SK-N-SH (cell line): ENCODE measurements at regions not wholly inside any gene's neighbourhood (a gene's known extent, or its start where the extent isn't known, plus 50 kb on each side); places are given as distances from the start of the nearest gene placed in this dataset.

Experiments used
- CTCF ChIA-PET: fragments of 300-600, 350-600 bp; formaldehyde crosslinking; extraction: SDS; loops from one replicate; lab custom pipeline; 2021; lab: Yijun Ruan, JAX
- POLR2A ChIA-PET: fragments of 350-600 bp; sonication (Branson Sonifier 250); formaldehyde crosslinking; extraction: SDS; loops from one replicate; lab custom pipeline; 2020; ENCODE audit warnings: antibody characterized with exemption, inconsistent platforms; lab: Yijun Ruan, JAX
- DNase-seq: peaks from one replicate; pipeline ENCODE4 v3.0.0; 2012
- H2AFZ ChIP-seq: fragments of 200-600 bp; sonication (generic); 2 replicates; pipeline ENCODE4 v1.8.1; 2016; ENCODE audit warnings: antibody characterized with exemption, mild to moderate bottlenecking, low read depth
- H3F3A ChIP-seq: fragments of 200-600 bp; sonication (generic); replicated peaks from 2 replicates; pipeline ENCODE3; 2016; ENCODE audit warnings: antibody characterized with exemption, mild to moderate bottlenecking; ENCODE audit not compliant: insufficient read depth
- H3K27ac ChIP-seq, 2 experiments: fragments of 200-500 bp in 1 of 2; fragments of 200-600 bp in 1 of 2; sonication (Bioruptor generic) in 1 of 2; sonication (generic), shearing (Covaris generic) in 1 of 2; 2 replicates each; pipeline versions ENCODE4 v1.5.1 to v1.6.1; 2014 to 2016; ENCODE audit warnings: low read depth in 2 of 2, inconsistent platforms in 1 of 2, low read length in 1 of 2, mild to moderate bottlenecking in 1 of 2, mixed read lengths in 1 of 2
- H3K27me3 ChIP-seq: fragments of 200-600 bp; sonication (generic), shearing (Covaris generic); 2 replicates; pipeline ENCODE4 v1.6.1; 2016; ENCODE audit warnings: mixed run types; ENCODE audit not compliant: insufficient read depth
- H3K36me3 ChIP-seq, 2 experiments: fragments of 200-500 bp in 1 of 2; fragments of 200-600 bp in 1 of 2; sonication (Bioruptor generic) in 1 of 2; sonication (generic) in 1 of 2; replicated peaks in 1 of 2; 2 replicates each; pipeline versions ENCODE3 to v1.5.1; 2014 to 2016; ENCODE audit warnings: low read length in 1 of 2, mild to moderate bottlenecking in 1 of 2; ENCODE audit not compliant: insufficient read depth in 2 of 2, control insufficient read depth in 1 of 2
- H3K4me1 ChIP-seq, 2 experiments: fragments of 200-500 bp in 1 of 2; fragments of 200-600 bp in 1 of 2; sonication (Bioruptor generic) in 1 of 2; sonication (generic), shearing (Covaris generic) in 1 of 2; 2 replicates each; pipeline versions ENCODE4 v1.5.1 to v1.6.1; 2014 to 2016; ENCODE audit warnings: low read depth in 1 of 2, low read length in 1 of 2, mixed run types in 1 of 2; ENCODE audit not compliant: insufficient read depth in 2 of 2, control insufficient read depth in 1 of 2
- H3K4me2 ChIP-seq: fragments of 200-600 bp; sonication (generic), shearing (Covaris generic); 2 replicates; pipeline ENCODE4 v1.6.1; 2017; ENCODE audit warnings: mixed run types
- H3K4me3 ChIP-seq, 2 experiments: fragments of 200-500 bp in 1 of 2; fragments of 200-600 bp in 1 of 2; sonication (Bioruptor generic) in 1 of 2; sonication (generic), shearing (Covaris generic) in 1 of 2; 2 replicates each; pipeline versions ENCODE4 v1.5.1 to v1.8.1; 2014 to 2016; ENCODE audit warnings: low read depth in 2 of 2, inconsistent platforms in 1 of 2, low read length in 1 of 2, mild to moderate bottlenecking in 1 of 2, mixed read lengths in 1 of 2, moderate library complexity in 1 of 2
- H3K79me2 ChIP-seq: fragments of 200-600 bp; sonication (generic); 2 replicates; pipeline ENCODE4 v1.8.1; 2017; ENCODE audit warnings: mild to moderate bottlenecking; ENCODE audit not compliant: insufficient read depth
- H3K9ac ChIP-seq: fragments of 200-600 bp; sonication (generic); 2 replicates; pipeline ENCODE4 v1.6.1; 2017; ENCODE audit warnings: mixed run types
- H3K9me2 ChIP-seq: fragments of 200-600 bp; sonication (generic); 2 replicates; pipeline ENCODE4 v1.6.1; 2017; ENCODE audit warnings: mixed run types
- H3K9me3 ChIP-seq: fragments of 200-600 bp; sonication (generic); 2 replicates; pipeline ENCODE4 v1.6.1; 2017; ENCODE audit warnings: mixed run types, mild to moderate bottlenecking, moderate library complexity
- H4K20me1 ChIP-seq: fragments of 200-600 bp; sonication (generic); 2 replicates; pipeline ENCODE4 v1.6.1; 2017; ENCODE audit warnings: mild to moderate bottlenecking, mixed run types; ENCODE audit not compliant: insufficient read depth
- CHD2 ChIP-seq: fragments of 150-350 bp; IDR thresholded peaks from 2 replicates; pipeline ENCODE4 v1.6.1; 2018; ENCODE audit warnings: low read length; ENCODE audit not compliant: partially characterized antibody
- EP300 ChIP-seq, 2 experiments: IDR thresholded peaks; 2 replicates each; pipeline versions ENCODE4 v1.4.0 to v1.6.1; 2012; ENCODE audit warnings: borderline replicate concordance in 1 of 2, low read depth in 1 of 2, low read length in 1 of 2
- FOXJ3 ChIP-seq: sonication (generic); formaldehyde crosslinking; IDR thresholded peaks from 2 replicates; pipeline ENCODE4 v1.5.1; 2020; ENCODE audit warnings: mild to moderate bottlenecking, missing genetic modification reagents
- FOXM1 ChIP-seq: IDR thresholded peaks from 2 replicates; pipeline ENCODE4 v1.4.0; 2012; ENCODE audit warnings: low read depth, mild to moderate bottlenecking
- IRF3 ChIP-seq: fragments of 150-350 bp; IDR thresholded peaks from 2 replicates; pipeline ENCODE4 v1.6.1; 2016; ENCODE audit warnings: mild to moderate bottlenecking, low read depth, low read length
- JUND ChIP-seq: IDR thresholded peaks from 2 replicates; pipeline ENCODE4 v1.4.0; 2012
- MXI1 ChIP-seq: IDR thresholded peaks from 2 replicates; pipeline ENCODE4 v1.6.1; 2012; ENCODE audit warnings: mild to moderate bottlenecking, low read depth, low read length, improper control_type of control experiment
- NRF1 ChIP-seq: IDR thresholded peaks from 2 replicates; pipeline ENCODE4 v1.6.1; 2012; ENCODE audit warnings: low read depth, mild to moderate bottlenecking, low read length
- POLR2AphosphoS5 ChIP-seq: IDR thresholded peaks from 2 replicates; pipeline ENCODE4 v1.6.1; 2012; ENCODE audit warnings: low read depth, low read length
- RXRA ChIP-seq: IDR thresholded peaks from 2 replicates; pipeline ENCODE4 v1.4.0; 2012; ENCODE audit warnings: low read depth, mild to moderate bottlenecking, borderline replicate concordance
- SMC3 ChIP-seq: IDR thresholded peaks from 2 replicates; pipeline ENCODE4 v1.6.1; 2012; ENCODE audit warnings: low read depth, low read length, improper control_type of control experiment
- TEAD4 ChIP-seq: IDR thresholded peaks from 2 replicates; pipeline ENCODE4 v1.4.0; 2012; ENCODE audit warnings: mild to moderate bottlenecking, borderline replicate concordance; ENCODE audit not compliant: insufficient read depth
- USF1 ChIP-seq: IDR thresholded peaks from 2 replicates; pipeline ENCODE4 v1.4.0; 2012; ENCODE audit warnings: low read depth, borderline replicate concordance
- WGBS: methylation state at CpG from one replicate; pipeline ENCODE4 v1.1.6; 2017; ENCODE audit warnings: low lambda C conversion rate; 5-methylcytosine and 5-hydroxymethylcytosine counted together
- TF ChIP-seq, protein P1 (sequence below): fragments of 150-350 bp; IDR thresholded peaks from 2 replicates; pipeline ENCODE4 v1.6.1; 2017; ENCODE audit warnings: antibody characterized with exemption, low read length, low read depth, borderline replicate concordance
- TF ChIP-seq, protein P2 (sequence below): IDR thresholded peaks from 2 replicates; pipeline ENCODE4; 2012

DNA sequence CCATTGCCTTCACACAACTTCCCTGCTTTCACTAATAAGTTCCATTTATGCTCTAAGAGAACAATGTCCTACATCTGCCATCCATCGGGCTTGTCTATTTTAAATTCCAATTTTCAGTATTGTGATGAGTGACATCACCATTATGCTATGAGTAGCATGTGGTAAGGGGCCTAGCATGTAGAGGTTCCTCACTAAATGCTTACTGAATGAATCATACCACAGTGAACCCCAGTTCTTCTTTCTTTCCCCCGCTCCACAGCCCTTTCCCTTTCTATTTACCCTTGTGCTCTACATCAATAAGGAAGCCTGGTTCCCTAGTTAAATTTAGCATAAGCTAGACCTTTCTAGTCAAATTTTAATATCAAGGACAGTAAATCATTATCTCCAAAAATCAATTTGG, 195.0 kb upstream of the RGS18 start:
- no peak for TF ChIP-seq RXRA
- TF ChIP-seq IRF3, result no peak
- no peak for TF ChIP-seq MXI1
- no peak for TF ChIP-seq CHD2
- TF ChIP-seq TEAD4, result no peak
- no peak for TF ChIP-seq NRF1
- no peak for TF ChIP-seq SMC3
- TF ChIP-seq JUND, result no peak
- no peak for TF ChIP-seq POLR2AphosphoS5
- Histone ChIP-seq H4K20me1 (no peaks in the 10 kb centered on the region), H3K4me3 (no peak overlapping the region), H3F3A (no peaks in the 10 kb centered on the region), H3K9me2 (no peaks in the 10 kb centered on the region), H3K9ac (no peak overlapping the region), H2AFZ (no peak overlapping the region), H3K9me3 (no peaks in the 10 kb centered on the region), H3K27me3 (no peaks in the 10 kb centered on the region), H3K27ac (no peak overlapping the region), H3K4me2 (no peak overlapping the region), H3K4me1 (peaks cover 0 to 5% of the 10 kb centered on the region in 2 experiments; a peak in 1 of 4 replicates), H3K79me2 (no peaks in the 10 kb centered on the region), H3K36me3 (no peaks in the 10 kb centered on the region)
- WGBS, result 35% methylated on average over 2 of the region's 2 CpGs
- no peak for DNase-seq
- POLR2A ChIA-PET, result no interaction called here
- CTCF ChIA-PET, result no interaction called here

GRCh38 chr1:191963781-191964455, 194.3 kb upstream of the RGS18 start:
- H2AFZ ChIP-seq, result no peak overlapping the region
- no peak for DNase-seq
- WGBS, result 4% methylated on average over 3 of the region's 3 CpGs
- ChIA-PET CTCF (interaction anchor here (0.7 kb wide), 1 partner anchor 675 kb away, joined by 3 read pairs; no protein-coding TSS in a partner anchor), POLR2A (no interaction called here)
- peaks cover 0 to 5% of the 10 kb centered on the region in 2 experiments; a peak in 1 of 4 replicates for H3K4me1 ChIP-seq
- H3K4me2 ChIP-seq, result no peak overlapping the region
- no peaks in the 10 kb centered on the region for H3K27me3 ChIP-seq
- H3F3A ChIP-seq, result no peaks in the 10 kb centered on the region
- H4K20me1 ChIP-seq, result no peaks in the 10 kb centered on the region
- no peaks in the 10 kb centered on the region for H3K36me3 ChIP-seq
- no peaks in the 10 kb centered on the region for H3K9me3 ChIP-seq
- H3K27ac ChIP-seq, result no peak overlapping the region
- H3K9ac ChIP-seq, result no peak overlapping the region
- H3K4me3 ChIP-seq, result no peak overlapping the region
- no peaks in the 10 kb centered on the region for H3K79me2 ChIP-seq
- H3K9me2 ChIP-seq, result no peaks in the 10 kb centered on the region
- TF ChIP-seq, protein P1, sequence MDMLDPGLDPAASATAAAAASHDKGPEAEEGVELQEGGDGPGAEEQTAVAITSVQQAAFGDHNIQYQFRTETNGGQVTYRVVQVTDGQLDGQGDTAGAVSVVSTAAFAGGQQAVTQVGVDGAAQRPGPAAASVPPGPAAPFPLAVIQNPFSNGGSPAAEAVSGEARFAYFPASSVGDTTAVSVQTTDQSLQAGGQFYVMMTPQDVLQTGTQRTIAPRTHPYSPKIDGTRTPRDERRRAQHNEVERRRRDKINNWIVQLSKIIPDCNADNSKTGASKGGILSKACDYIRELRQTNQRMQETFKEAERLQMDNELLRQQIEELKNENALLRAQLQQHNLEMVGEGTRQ, result no peak
- no peak for TF ChIP-seq FOXJ3 (CRISPR knock-in tag)
- no peak for TF ChIP-seq EP300 (IDR thresholded peaks at IDR 0.05; ENCODE audit: borderline replicate concordance in 1 of 2, low read depth in 1 of 2, low read length in 1 of 2)
- no peak for TF ChIP-seq USF1
- TF ChIP-seq, protein P2, sequence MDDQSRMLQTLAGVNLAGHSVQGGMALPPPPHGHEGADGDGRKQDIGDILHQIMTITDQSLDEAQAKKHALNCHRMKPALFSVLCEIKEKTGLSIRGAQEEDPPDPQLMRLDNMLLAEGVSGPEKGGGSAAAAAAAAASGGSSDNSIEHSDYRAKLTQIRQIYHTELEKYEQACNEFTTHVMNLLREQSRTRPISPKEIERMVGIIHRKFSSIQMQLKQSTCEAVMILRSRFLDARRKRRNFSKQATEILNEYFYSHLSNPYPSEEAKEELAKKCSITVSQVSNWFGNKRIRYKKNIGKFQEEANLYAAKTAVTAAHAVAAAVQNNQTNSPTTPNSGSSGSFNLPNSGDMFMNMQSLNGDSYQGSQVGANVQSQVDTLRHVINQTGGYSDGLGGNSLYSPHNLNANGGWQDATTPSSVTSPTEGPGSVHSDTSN, result no peak
- TF ChIP-seq FOXM1, result no peak
- TF ChIP-seq, all 33 proteins: peak for 0
